ENCODE measurements at regions not wholly inside any gene's neighbourhood (a gene's known extent, or its start where the extent isn't known, plus 50 kb on each side); places are given as distances from the start of the nearest gene placed in this dataset.

DNA sequence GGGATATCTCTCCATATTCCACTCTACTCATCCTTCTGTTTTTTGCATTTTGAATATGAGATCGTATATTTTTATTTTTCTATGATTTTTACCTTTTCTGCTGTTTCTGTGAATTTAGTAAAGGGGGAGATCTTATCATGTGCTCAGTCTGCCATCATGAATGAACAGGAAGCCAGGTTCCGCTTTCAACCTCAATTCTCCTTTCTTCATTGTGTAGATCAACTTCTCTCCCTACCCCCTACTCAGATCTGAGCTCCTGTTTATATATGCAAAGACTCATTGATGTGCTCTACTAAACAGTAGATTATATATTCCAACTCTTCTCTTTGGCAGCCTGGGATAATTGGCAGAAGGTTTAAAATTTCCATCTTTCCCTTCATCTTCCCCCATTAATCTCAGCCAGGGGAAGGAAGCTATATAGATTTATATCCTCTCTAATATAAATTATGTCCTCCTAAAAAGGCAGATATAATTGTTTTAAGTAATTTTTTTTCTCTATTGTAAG is 336.7 kb upstream of the PLET1 start:
- DNase-seq, result no peak

DNA sequence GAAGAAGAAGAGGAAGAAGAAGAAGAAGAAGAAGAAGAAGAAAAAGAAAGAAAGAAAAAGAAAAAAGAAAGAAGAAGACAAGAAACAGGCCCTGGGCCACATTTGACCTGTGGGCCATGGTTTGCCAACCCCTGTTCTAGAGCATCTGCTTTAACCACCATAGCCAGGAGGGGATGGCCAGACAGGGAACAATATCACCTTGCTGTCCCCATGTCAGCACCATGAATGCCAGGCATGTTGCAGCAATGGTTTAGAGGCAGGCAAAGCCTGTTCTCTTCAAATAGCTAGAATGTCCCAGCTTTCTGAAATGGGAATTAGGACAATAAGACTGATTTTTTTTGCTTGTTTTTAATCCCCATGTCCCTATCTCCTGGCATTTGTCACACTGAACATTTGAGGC is 338.6 kb upstream of the PLET1 start:
- DNase-seq, result no peak

- DNase-seq, result no peak
Measured at GRCh38 chr11:112599856-112600533, 339.3 kb upstream of the PLET1 start.

GRCh38 chr11:112605093-112605666 is 344.5 kb upstream of the PLET1 start:
- DNase-seq, result no peak

- no peak for DNase-seq
Measured at GRCh38 chr11:112606656-112607055, 346.0 kb upstream of the PLET1 start.

DNA sequence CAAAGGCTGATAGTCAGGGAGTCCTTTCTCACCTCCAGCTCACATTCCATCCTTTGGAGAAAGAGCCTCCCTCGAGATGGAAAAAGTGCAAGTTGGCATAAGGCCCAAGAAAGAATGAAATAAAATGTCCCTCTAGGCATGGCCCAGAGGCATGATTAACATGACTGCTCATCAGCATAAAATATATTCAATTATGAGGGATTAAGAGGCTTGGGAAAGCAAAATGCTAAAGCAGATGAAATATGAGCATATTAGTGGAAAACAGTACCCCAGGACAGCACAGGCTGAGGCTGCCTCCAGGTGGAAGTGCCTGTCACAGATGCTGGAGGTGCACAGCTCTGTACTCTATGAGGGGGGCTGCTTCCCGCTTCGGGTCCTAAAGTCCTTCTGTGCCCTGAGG is 347.8 kb upstream of the PLET1 start:
- no peak for DNase-seq

- no peak for DNase-seq
Measured at GRCh38 chr11:112610494-112610893, 349.8 kb upstream of the PLET1 start.

GRCh38 chr11:112610996-112611750 is 350.0 kb upstream of the NCAM1 start:
- no peak for DNase-seq

GRCh38 chr11:112611771-112612170 is 349.4 kb upstream of the NCAM1 start:
- DNase-seq, result no peak

DNA sequence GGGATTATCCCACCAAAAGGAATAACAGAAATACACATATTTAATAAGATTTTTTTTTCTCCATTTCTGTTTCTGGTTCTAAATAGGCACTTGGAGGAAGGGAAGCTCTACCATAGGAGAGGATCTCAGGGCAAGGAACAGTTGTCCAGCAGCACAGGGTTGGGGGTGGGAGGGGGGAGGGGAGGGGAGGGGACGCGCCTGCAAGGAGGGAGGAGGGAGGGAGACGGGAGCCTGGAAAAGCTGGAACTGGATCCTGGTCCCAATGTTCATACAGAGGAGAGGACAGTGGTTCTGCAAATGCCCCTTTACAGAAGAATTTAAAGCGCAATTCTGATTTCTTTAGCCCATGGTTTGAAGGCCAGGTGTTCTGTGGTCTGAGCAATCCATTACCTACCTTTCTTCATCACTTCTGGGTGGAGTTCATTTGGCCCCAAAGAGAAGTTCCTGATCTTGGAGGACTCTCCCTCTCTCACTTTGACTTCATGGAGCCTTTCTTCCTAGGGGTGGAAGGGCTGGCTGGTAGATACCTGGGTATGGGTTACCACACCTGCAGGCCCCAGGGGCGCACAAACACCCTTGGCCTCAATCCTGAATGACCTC is 348.9 kb upstream of the NCAM1 start:
- no peak for DNase-seq

GRCh38 chr11:112613051-112613972 is 347.9 kb upstream of the NCAM1 start:
- DNase-seq, result no peak

- DNase-seq, result no peak
Measured at GRCh38 chr11:112614605-112615004, 346.6 kb upstream of the NCAM1 start.

GRCh38 chr11:112615238-112615637 is 346.0 kb upstream of the NCAM1 start:
- DNase-seq, result no peak

- no peak for DNase-seq
Measured at GRCh38 chr11:112615891-112616290, 345.3 kb upstream of the NCAM1 start.

- no peak for DNase-seq
Measured at GRCh38 chr11:112616327-112617097, 344.7 kb upstream of the NCAM1 start.

DNA sequence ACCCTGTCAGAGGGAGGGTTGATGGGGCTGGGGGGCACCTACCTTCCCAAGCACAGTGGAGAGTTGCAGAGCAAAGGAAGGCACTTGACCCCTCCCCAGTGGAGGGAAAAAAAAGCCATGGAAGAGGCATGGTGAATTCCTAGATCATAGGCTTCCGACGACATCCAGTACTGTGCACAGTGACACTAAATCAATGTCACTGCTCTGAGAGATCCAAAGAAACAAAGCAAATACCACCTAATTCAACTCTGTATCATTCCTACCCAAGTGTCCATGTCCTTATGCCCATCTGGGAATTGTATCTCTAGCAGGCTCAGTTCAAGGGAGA is 344.2 kb upstream of the NCAM1 start:
- DNase-seq, result no peak

GRCh38 chr11:112617977-112618826 is 343.0 kb upstream of the NCAM1 start:
- DNase-seq, result no peak

GRCh38 chr11:112619106-112619505 is 342.1 kb upstream of the NCAM1 start:
- DNase-seq, result no peak

DNA sequence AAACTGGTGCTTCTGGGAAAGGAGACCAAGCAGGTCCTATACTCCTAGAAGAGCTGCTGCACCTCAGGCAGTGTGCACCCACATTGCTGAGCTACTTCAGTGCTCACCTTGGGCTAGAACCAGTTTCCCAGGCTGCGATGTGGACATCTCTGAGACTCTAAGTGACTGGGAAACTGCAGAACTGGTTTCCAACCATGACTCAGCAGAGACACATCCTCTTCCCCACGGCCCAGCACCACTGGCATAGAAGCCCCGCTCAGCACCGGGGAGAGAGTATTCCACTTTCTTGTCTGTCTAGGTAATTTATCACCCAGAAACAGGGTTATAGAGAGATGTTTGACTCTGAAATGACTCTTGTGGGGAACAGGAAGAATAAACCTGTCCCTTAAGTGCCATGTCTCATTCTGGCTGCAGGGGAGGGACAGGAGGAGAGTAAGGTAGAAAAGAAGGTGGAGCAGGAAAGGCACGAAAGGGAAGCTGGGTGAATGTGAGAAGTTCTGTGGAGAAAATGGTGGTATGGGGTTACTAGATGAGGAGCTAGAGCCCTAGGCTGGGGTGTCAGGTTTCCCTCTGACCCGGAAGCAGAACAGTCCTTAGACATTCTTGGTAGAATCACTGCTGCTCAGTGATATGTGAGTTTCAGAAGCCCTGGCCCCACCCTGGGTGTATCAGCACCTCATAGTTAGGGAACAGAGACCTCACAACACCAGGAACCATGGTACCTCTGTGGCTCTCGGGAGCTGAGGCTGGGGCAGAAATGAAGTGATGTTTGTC is 340.4 kb upstream of the NCAM1 start:
- no peak for DNase-seq

- no peak for DNase-seq
Measured at GRCh38 chr11:112623057-112623456, 338.2 kb upstream of the NCAM1 start.
